ENCODE measurements at regions not wholly inside any gene's neighbourhood (a gene's known extent, or its start where the extent isn't known, plus 50 kb on each side); places are given as distances from the start of the nearest gene placed in this dataset.
"Not testable (repeated sequence)": the region's sequence is repeated elsewhere in the genome, so short reads cannot be mapped to it uniquely, and the experiment has no call there.

GRCh38 chr10:95133016-95133752 lies 60.9 kb upstream of the ACSM6 start:
- TF ChIP-seq PBX3 (IDR thresholded peaks at IDR 0.05) = no peak
- TF ChIP-seq GABPA (IDR thresholded peaks at IDR 0.05; ENCODE audit: low read depth) = no peak
- peak; percentile 64; the same call in 1 of the 2 replicates for TF ChIP-seq MAX (IDR thresholded peaks at IDR 0.05; ENCODE audit: low read depth)
- no peak for TF ChIP-seq EZH2phosphoT487 (IDR thresholded peaks at IDR 0.05; ENCODE audit: borderline replicate concordance, low read depth)
- peak; percentile 57 for TF ChIP-seq SMC3 (IDR thresholded peaks at IDR 0.05; ENCODE audit: low read depth, low read length)
- TF ChIP-seq CTCF (IDR thresholded peaks at IDR 0.05) = peak; percentile 80
- peak; percentile 77 for TF ChIP-seq MXI1 (IDR thresholded peaks at IDR 0.05; ENCODE audit: low read depth, low read length)
- 0 out of 2 replicates have a peak, but pooled peaks have one; percentile 18 for TF ChIP-seq USF1 (IDR thresholded peaks at IDR 0.05; ENCODE audit: borderline replicate concordance, low read depth)
- peak; percentile 85 for TF ChIP-seq RAD21 (IDR thresholded peaks at IDR 0.05; ENCODE audit: low read length)
- TF ChIP-seq NFIC (IDR thresholded peaks at IDR 0.05; ENCODE audit: borderline replicate concordance) = peak; percentile 80
- peak; percentile 41 for DNase-seq
- no peak overlapping the region for H3K9ac ChIP-seq
- H3F3A ChIP-seq (replicated peaks; ENCODE audit: insufficient read depth) = no peaks in the 10 kb centered on the region
- H3K9me2 ChIP-seq = no peaks in the 10 kb centered on the region
- no peaks in the 10 kb centered on the region for H3K36me3 ChIP-seq (replicated peaks in 1 of 2; ENCODE audit: control insufficient read depth in 1 of 2, insufficient read depth in 2 of 2, low read length in 1 of 2)
- POLR2A ChIA-PET = no interaction called here
- no peak overlapping the region for H3K27ac ChIP-seq (ENCODE audit: low read depth in 2 of 2, low read length in 1 of 2)
- WGBS (ENCODE audit: low lambda C conversion rate) = 63% methylated on average over 4 of the region's 4 CpGs
- no peaks in the 10 kb centered on the region for H3K79me2 ChIP-seq (ENCODE audit: insufficient read depth)
- no peaks in the 10 kb centered on the region for H3K4me1 ChIP-seq (ENCODE audit: control insufficient read depth in 1 of 2, insufficient read depth in 2 of 2, low read depth in 1 of 2, low read length in 1 of 2)
- CTCF ChIA-PET = interaction anchor here (0.6 to 3.6 kb wide), 16 partner anchors 8 to 473 kb away, joined by 3 to 17 read pairs (median 4); no protein-coding TSS in a partner anchor
- H4K20me1 ChIP-seq (ENCODE audit: insufficient read depth) = no peaks in the 10 kb centered on the region
- H3K4me3 ChIP-seq (ENCODE audit: low read depth in 2 of 2, low read length in 1 of 2) = no peak overlapping the region; a peak in 1 of 4 replicates
- H3K4me2 ChIP-seq = no peak overlapping the region
- no peaks in the 10 kb centered on the region for H3K9me3 ChIP-seq
- H2AFZ ChIP-seq (ENCODE audit: low read depth) = no peak overlapping the region
- H3K27me3 ChIP-seq (ENCODE audit: insufficient read depth) = no peaks in the 10 kb centered on the region

- H3K4me2 ChIP-seq; H3K27me3 ChIP-seq (ENCODE audit: insufficient read depth); H3K9me3 ChIP-seq; H3K79me2 ChIP-seq (ENCODE audit: insufficient read depth); H3K4me1 ChIP-seq (ENCODE audit: control insufficient read depth in 1 of 2, insufficient read depth in 2 of 2, low read depth in 1 of 2, low read length in 1 of 2); DNase-seq; H3K9me2 ChIP-seq; H3K4me3 ChIP-seq (ENCODE audit: low read depth in 2 of 2, low read length in 1 of 2); POLR2A ChIA-PET; H3K9ac ChIP-seq; CTCF ChIA-PET; H3F3A ChIP-seq (replicated peaks; ENCODE audit: insufficient read depth); H3K36me3 ChIP-seq (replicated peaks in 1 of 2; ENCODE audit: control insufficient read depth in 1 of 2, insufficient read depth in 2 of 2, low read length in 1 of 2); H2AFZ ChIP-seq (ENCODE audit: low read depth); H3K27ac ChIP-seq (ENCODE audit: low read depth in 2 of 2, low read length in 1 of 2); H4K20me1 ChIP-seq (ENCODE audit: insufficient read depth): not testable (repeated sequence)
- 57% methylated on average over 2 of the region's 2 CpGs for WGBS (ENCODE audit: low lambda C conversion rate)
Measured at GRCh38 chr10:95130429-95130828, 61.1 kb upstream of the CYP2C8 start.

All from SK-N-SH (cell line).